DND-41 (cell line): ENCODE measurements at regions not wholly inside any gene's neighbourhood (a gene's known extent, or its start where the extent isn't known, plus 50 kb on each side); places are given as distances from the start of the nearest gene placed in this dataset.

ENCODE experiments used
- ATAC-seq: fragments of 200-7000 bp; cut with Tn5 transposase; 3 replicates; pipeline ENCODE4 v1.9.1; 2021; ENCODE audit warnings: low read depth; ENCODE audit not compliant: insufficient read depth
- DNase-seq: peaks from one replicate; pipeline ENCODE4 v3.0.0-alpha.2; 2020
- H2AFZ ChIP-seq: 2 replicates; pipeline ENCODE4 v1.6.0; 2012; ENCODE audit warnings: low read depth, low read length
- H3K27ac ChIP-seq: 2 replicates; pipeline ENCODE4 v1.5.1; 2012; ENCODE audit warnings: low read length, inconsistent platforms
- H3K27me3 ChIP-seq: fragments of 200-600 bp; sonication (generic); 2 replicates; pipeline ENCODE4 v1.6.0; 2012; ENCODE audit warnings: low read length, mild to moderate bottlenecking, inconsistent platforms; ENCODE audit not compliant: insufficient read depth, poor library complexity
- H3K36me3 ChIP-seq: 2 replicates; pipeline ENCODE4 v1.5.1; 2012; ENCODE audit warnings: low read length, inconsistent platforms; ENCODE audit not compliant: insufficient read depth
- H3K4me1 ChIP-seq: 2 replicates; pipeline ENCODE4 v1.5.1; 2012; ENCODE audit warnings: mild to moderate bottlenecking, low read length; ENCODE audit not compliant: insufficient read depth
- H3K4me2 ChIP-seq: 2 replicates; pipeline ENCODE4 v1.6.0; 2012; ENCODE audit warnings: mild to moderate bottlenecking, moderate library complexity, low read length, inconsistent platforms; ENCODE audit not compliant: insufficient read depth
- H3K4me3 ChIP-seq, 2 experiments: fragments of 200-600 bp in 1 of 2; shearing (Covaris generic) in 1 of 2; 2 replicates each; pipeline ENCODE4 v1.5.1; 2012 to 2016; ENCODE audit warnings: inconsistent platforms in 2 of 2, low read length in 2 of 2, mild to moderate bottlenecking in 2 of 2, low read depth in 1 of 2, moderate library complexity in 1 of 2
- H3K79me2 ChIP-seq: 2 replicates; pipeline ENCODE4 v1.6.0; 2012; ENCODE audit warnings: low read length, inconsistent platforms; ENCODE audit not compliant: insufficient read depth
- H3K9ac ChIP-seq: 2 replicates; pipeline ENCODE4 v1.6.0; 2012; ENCODE audit warnings: low read depth, mild to moderate bottlenecking, inconsistent platforms, low read length, moderate library complexity
- H3K9me3 ChIP-seq: 2 replicates; pipeline ENCODE4 v1.5.1; 2012; ENCODE audit warnings: low read length, moderate library complexity, mild to moderate bottlenecking, inconsistent platforms; ENCODE audit not compliant: insufficient read depth, severe bottlenecking
- H4K20me1 ChIP-seq: 2 replicates; pipeline ENCODE4 v1.6.0; 2012; ENCODE audit warnings: low read length; ENCODE audit not compliant: insufficient read depth
- EZH2 ChIP-seq: IDR thresholded peaks from 3 replicates; pipeline ENCODE4 v1.6.1; 2012; ENCODE audit warnings: borderline replicate concordance, low read depth, mild to moderate bottlenecking, moderate library complexity, low read length, inconsistent platforms; ENCODE audit not compliant: severe bottlenecking
- TF ChIP-seq, protein P1 (sequence below): IDR thresholded peaks from 2 replicates; pipeline ENCODE4 v1.5.1; 2012; ENCODE audit warnings: borderline replicate concordance, low read length, moderate library complexity, mild to moderate bottlenecking; ENCODE audit not compliant: poor library complexity, severe bottlenecking; ENCODE audit errors: extremely low read depth

DNA sequence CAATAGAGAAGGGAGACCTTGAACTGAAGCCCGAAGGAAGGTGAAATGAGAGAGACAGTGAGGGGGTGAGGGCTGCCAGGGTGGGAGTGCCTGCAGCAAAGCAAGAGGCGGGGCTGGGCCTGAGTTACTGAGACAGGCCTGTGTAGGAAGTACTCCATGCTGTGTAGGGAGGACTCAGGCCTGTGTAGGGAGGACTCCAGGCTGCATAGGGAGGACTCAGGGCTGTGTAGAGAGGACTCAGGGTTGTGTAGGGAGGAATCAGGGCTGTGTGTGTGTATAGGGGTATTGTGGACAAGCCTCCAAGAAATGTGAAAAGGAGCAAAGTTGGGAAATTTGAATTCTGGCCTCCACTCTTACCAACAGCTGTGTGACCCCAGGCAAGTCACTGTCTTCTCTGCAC lies 133.8 kb upstream of the CACNA1E start:
- H3K27ac ChIP-seq: no peak overlapping the region
- DNase-seq: no peak
- TF ChIP-seq, protein P1, sequence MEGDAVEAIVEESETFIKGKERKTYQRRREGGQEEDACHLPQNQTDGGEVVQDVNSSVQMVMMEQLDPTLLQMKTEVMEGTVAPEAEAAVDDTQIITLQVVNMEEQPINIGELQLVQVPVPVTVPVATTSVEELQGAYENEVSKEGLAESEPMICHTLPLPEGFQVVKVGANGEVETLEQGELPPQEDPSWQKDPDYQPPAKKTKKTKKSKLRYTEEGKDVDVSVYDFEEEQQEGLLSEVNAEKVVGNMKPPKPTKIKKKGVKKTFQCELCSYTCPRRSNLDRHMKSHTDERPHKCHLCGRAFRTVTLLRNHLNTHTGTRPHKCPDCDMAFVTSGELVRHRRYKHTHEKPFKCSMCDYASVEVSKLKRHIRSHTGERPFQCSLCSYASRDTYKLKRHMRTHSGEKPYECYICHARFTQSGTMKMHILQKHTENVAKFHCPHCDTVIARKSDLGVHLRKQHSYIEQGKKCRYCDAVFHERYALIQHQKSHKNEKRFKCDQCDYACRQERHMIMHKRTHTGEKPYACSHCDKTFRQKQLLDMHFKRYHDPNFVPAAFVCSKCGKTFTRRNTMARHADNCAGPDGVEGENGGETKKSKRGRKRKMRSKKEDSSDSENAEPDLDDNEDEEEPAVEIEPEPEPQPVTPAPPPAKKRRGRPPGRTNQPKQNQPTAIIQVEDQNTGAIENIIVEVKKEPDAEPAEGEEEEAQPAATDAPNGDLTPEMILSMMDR: no peak
- TF ChIP-seq EZH2: no peak
- H3K9me3 ChIP-seq: no peaks in the 10 kb centered on the region
- H3K4me1 ChIP-seq: no peaks in the 10 kb centered on the region
- H4K20me1 ChIP-seq: no peaks in the 10 kb centered on the region
- H3K27me3 ChIP-seq: peaks cover 9% of the 10 kb centered on the region
- H2AFZ ChIP-seq: no peak overlapping the region
- no peaks in the 10 kb centered on the region for H3K79me2 ChIP-seq
- H3K9ac ChIP-seq: no peak overlapping the region
- no peak overlapping the region for H3K4me3 ChIP-seq
- H3K36me3 ChIP-seq: no peaks in the 10 kb centered on the region
- no peak overlapping the region for H3K4me2 ChIP-seq
- ATAC-seq: no peak

DNA sequence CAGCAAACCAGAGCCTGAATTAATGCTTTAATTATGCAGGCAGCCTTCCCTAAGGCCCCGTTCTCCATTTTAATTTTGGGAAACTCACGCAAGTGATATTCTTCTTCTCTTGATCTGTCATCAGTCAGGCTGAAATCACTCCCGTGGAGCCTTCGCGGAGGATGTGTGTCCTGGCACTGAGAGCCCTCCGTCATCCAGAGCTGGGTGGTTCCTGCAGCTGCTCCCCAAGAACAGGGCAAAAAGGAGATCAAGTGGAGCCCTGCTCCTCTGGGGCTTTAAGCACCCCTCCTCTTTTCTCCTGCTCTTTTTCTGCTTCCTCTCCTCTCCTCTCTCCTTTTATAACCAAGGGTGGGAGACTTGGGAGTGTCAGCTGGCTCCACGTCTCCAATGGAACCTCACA lies 133.2 kb upstream of the CACNA1E start:
- no peaks in the 10 kb centered on the region for H4K20me1 ChIP-seq
- H3K36me3 ChIP-seq: no peaks in the 10 kb centered on the region
- DNase-seq (no peak), ATAC-seq (no peak)
- no peak overlapping the region for H3K27ac ChIP-seq
- H3K27me3 ChIP-seq: peaks cover 9% of the 10 kb centered on the region
- H3K79me2 ChIP-seq: no peaks in the 10 kb centered on the region
- TF ChIP-seq, protein P1: no peak
- TF ChIP-seq EZH2: no peak
- H3K9me3 ChIP-seq: no peaks in the 10 kb centered on the region
- no peak overlapping the region for H3K4me2 ChIP-seq
- no peak overlapping the region for H3K9ac ChIP-seq
- H2AFZ ChIP-seq: no peak overlapping the region
- no peaks in the 10 kb centered on the region for H3K4me1 ChIP-seq
- no peak overlapping the region for H3K4me3 ChIP-seq

DNA sequence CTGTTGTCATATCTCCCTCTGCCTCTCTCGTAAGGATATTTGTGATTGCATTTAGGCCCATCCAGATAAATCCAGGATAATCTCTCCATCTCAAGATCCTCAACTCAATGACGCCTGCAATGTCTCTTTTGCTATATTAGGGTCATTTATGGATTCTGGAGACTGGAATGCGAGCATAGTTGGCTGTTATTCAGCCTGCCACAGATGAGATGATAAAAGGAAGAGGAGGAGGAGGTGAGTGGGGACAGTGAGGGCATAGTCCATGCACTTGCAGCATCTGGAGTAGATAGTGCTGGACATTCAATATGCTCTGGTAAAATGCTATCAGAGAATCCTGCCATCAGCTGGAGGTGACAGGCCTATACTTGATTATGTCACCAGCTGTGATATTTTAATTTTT lies 131.6 kb upstream of the CACNA1E start:
- Histone ChIP-seq H3K9ac (no peak overlapping the region), H3K4me2 (no peak overlapping the region), H3K9me3 (no peaks in the 10 kb centered on the region), H4K20me1 (no peaks in the 10 kb centered on the region), H3K79me2 (no peaks in the 10 kb centered on the region), H3K4me3 (no peak overlapping the region), H3K27ac (no peak overlapping the region), H3K4me1 (no peaks in the 10 kb centered on the region), H3K36me3 (no peaks in the 10 kb centered on the region), H3K27me3 (peaks cover 9% of the 10 kb centered on the region), H2AFZ (no peak overlapping the region)
- DNase-seq: no peak
- TF ChIP-seq, protein P1: no peak
- TF ChIP-seq EZH2: no peak
- no peak for ATAC-seq

DNA sequence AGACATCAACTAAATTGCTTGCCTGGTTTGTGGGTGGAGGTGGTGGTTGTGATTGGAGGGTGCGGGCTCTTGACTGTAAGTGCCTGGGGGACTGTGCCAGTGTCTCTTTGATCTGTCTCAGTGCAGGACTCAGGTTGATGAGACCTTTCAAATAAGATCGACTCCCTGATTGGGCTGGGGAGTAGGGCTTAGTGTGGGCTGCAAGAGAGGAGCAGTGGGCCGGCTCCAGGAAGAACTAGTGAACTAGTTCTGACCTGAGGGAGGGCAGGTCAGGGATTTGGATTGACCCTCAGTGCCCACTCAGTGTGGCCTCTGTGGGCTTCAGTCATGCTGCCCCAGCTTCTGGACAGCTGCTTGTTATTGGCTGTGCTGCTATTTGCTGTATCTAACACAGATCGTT lies 130.6 kb upstream of the CACNA1E start:
- no peaks in the 10 kb centered on the region for H3K9me3 ChIP-seq
- no peak overlapping the region for H3K4me3 ChIP-seq
- H3K4me2 ChIP-seq: no peak overlapping the region
- no peak overlapping the region for H3K27ac ChIP-seq
- H3K36me3 ChIP-seq: no peaks in the 10 kb centered on the region
- H3K9ac ChIP-seq: no peak overlapping the region
- TF ChIP-seq, protein P1: no peak
- TF ChIP-seq EZH2: no peak
- peaks cover 14% of the 10 kb centered on the region for H3K27me3 ChIP-seq
- H3K4me1 ChIP-seq: no peaks in the 10 kb centered on the region
- H3K79me2 ChIP-seq: no peaks in the 10 kb centered on the region
- ATAC-seq (no peak), DNase-seq (no peak)
- H2AFZ ChIP-seq: no peak overlapping the region
- H4K20me1 ChIP-seq: no peaks in the 10 kb centered on the region
